ENCODE measurements at regions not wholly inside any gene's neighbourhood (a gene's known extent, or its start where the extent isn't known, plus 50 kb on each side); places are given as distances from the start of the nearest gene placed in this dataset.

DNA sequence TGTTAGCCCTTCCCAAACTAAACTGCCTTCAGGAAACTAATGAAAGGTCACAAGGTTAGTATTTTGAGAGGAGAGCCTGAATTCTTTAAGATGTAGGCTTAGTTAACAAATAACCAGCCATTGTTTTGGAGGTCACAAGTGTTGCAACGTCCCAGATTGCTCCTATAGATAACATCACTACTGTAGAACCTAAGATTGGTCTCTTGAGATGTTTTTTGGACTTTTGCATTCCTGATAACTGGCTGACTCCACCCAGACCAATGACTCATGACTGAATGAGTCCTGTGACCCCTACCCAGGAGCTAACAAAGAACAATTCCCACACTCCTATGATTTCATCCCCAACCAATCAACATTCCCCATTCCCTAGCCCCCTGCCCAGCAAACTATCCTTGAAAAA, 178.8 kb downstream of the SCP2D1 start:
- TF ChIP-seq CTCF (conservative IDR thresholded peaks at IDR 0.05; ENCODE audit: low read length) (no peak), EZH2phosphoT487 (IDR thresholded peaks at IDR 0.05; ENCODE audit: borderline replicate concordance) (no peak)

Measured in Loucy (cell line).